OCI-LY3 (cell line): ENCODE measurements at regions not wholly inside any gene's neighbourhood (a gene's known extent, or its start where the extent isn't known, plus 50 kb on each side); places are given as distances from the start of the nearest gene placed in this dataset.

ENCODE experiments used
- CTCF ChIP-seq: fragments of 200-600, 300-600 bp; sonication (generic); IDR thresholded peaks from 2 replicates; pipeline ENCODE4 v1.5.1; 2014; ENCODE audit warnings: antibody characterized with exemption, low read length, low read depth
- EZH2phosphoT487 ChIP-seq: fragments of 200-600 bp; shearing (Covaris generic); IDR thresholded peaks from 2 replicates; pipeline ENCODE4 v1.6.1; 2018; ENCODE audit warnings: antibody characterized with exemption, mixed run types, low read depth

GRCh38 chr11:123349382-123349781, 80.7 kb upstream of the GRAMD1B start:
- TF ChIP-seq CTCF (no peak), EZH2phosphoT487 (no peak)
